ENCODE measurements at regions not wholly inside any gene's neighbourhood (a gene's known extent, or its start where the extent isn't known, plus 50 kb on each side); places are given as distances from the start of the nearest gene placed in this dataset.

GRCh38 chr6:84462698-84463097 is 235.3 kb upstream of the CEP162 start:
- Histone ChIP-seq H3K9me3 (no peaks in the 10 kb centered on the region), H3K4me1 (peaks cover 12% of the 10 kb centered on the region), H3K27me3 (replicated peaks; ENCODE audit: control insufficient read depth, insufficient read depth, low read length) (no peaks in the 10 kb centered on the region), H3K36me3 (ENCODE audit: control insufficient read depth, insufficient read depth, low read length) (no peaks in the 10 kb centered on the region), H3K4me3 (ENCODE audit: low read depth, low read length) (no peak overlapping the region)
- BruUV-seq (replicated peaks): no TSS peak
- Mint-ChIP-seq H3K9me3 (ENCODE audit: unreplicated experiment) (peaks cover 28% of the 10 kb centered on the region), H3K4me3 (ENCODE audit: unreplicated experiment) (no peak overlapping the region), H3K4me1 (ENCODE audit: low read depth, unreplicated experiment) (no peaks in the 10 kb centered on the region), H3K27ac (ENCODE audit: unreplicated experiment) (no peak overlapping the region), H3K27me3 (ENCODE audit: insufficient read depth, unreplicated experiment) (no peaks in the 10 kb centered on the region), H3K36me3 (ENCODE audit: insufficient read depth, unreplicated experiment) (no peaks in the 10 kb centered on the region)
- intact Hi-C loops (cut with micrococcal nuclease; ENCODE audit: unreplicated experiment): no loop called here
- TF ChIP-seq CTCF (IDR thresholded peaks at IDR 0.05; ENCODE audit: insufficient read depth in 1 of 2, low read depth in 1 of 2, low read length in 1 of 2, severe bottlenecking in 1 of 2, unreplicated experiment in 1 of 2): no peak
- POLR2A ChIA-PET: no interaction called here
- CTCF ChIA-PET: no interaction called here
- no peak for DNase-seq

GRCh38 chr6:84461461-84461860 is 234.0 kb upstream of the CEP162 start:
- Histone ChIP-seq H3K4me1 (peaks cover 5% of the 10 kb centered on the region), H3K4me3 (ENCODE audit: low read depth, low read length) (no peak overlapping the region), H3K36me3 (ENCODE audit: control insufficient read depth, insufficient read depth, low read length) (no peaks in the 10 kb centered on the region), H3K27me3 (replicated peaks; ENCODE audit: control insufficient read depth, insufficient read depth, low read length) (no peaks in the 10 kb centered on the region), H3K9me3 (no peaks in the 10 kb centered on the region)
- ChIA-PET CTCF (no interaction called here), POLR2A (no interaction called here)
- no peak overlapping the region for H3K27ac Mint-ChIP-seq (ENCODE audit: unreplicated experiment)
- no TSS peak for BruUV-seq (replicated peaks)
- no peaks in the 10 kb centered on the region for H3K27me3 Mint-ChIP-seq (ENCODE audit: insufficient read depth, unreplicated experiment)
- no peak for DNase-seq
- no peaks in the 10 kb centered on the region for H3K36me3 Mint-ChIP-seq (ENCODE audit: insufficient read depth, unreplicated experiment)
- H3K4me3 Mint-ChIP-seq (ENCODE audit: unreplicated experiment): no peak overlapping the region
- no peak for TF ChIP-seq CTCF (IDR thresholded peaks at IDR 0.05; ENCODE audit: insufficient read depth in 1 of 2, low read depth in 1 of 2, low read length in 1 of 2, severe bottlenecking in 1 of 2, unreplicated experiment in 1 of 2)
- no peaks in the 10 kb centered on the region for H3K4me1 Mint-ChIP-seq (ENCODE audit: low read depth, unreplicated experiment)
- intact Hi-C loops (cut with micrococcal nuclease; ENCODE audit: unreplicated experiment): no loop called here
- peaks cover 28% of the 10 kb centered on the region for H3K9me3 Mint-ChIP-seq (ENCODE audit: unreplicated experiment)

- Histone ChIP-seq H3K9me3 (no peaks in the 10 kb centered on the region), H3K27me3 (replicated peaks; ENCODE audit: control insufficient read depth, insufficient read depth, low read length) (no peaks in the 10 kb centered on the region), H3K36me3 (ENCODE audit: control insufficient read depth, insufficient read depth, low read length) (no peaks in the 10 kb centered on the region), H3K4me1 (peaks cover 5% of the 10 kb centered on the region), H3K4me3 (ENCODE audit: low read depth, low read length) (no peak overlapping the region)
- intact Hi-C loops (cut with micrococcal nuclease; ENCODE audit: unreplicated experiment): loop anchor here (1.0 kb wide), 1 partner anchor 61 kb away; no protein-coding TSS in a partner anchor
- H3K4me3 Mint-ChIP-seq (ENCODE audit: unreplicated experiment): no peak overlapping the region
- peaks cover 28% of the 10 kb centered on the region for H3K9me3 Mint-ChIP-seq (ENCODE audit: unreplicated experiment)
- CTCF ChIA-PET: interaction anchor here (0.5 kb wide), 1 partner anchor 32 kb away, joined by 3 read pairs; no protein-coding TSS in a partner anchor
- POLR2A ChIA-PET: no interaction called here
- no TSS peak for BruUV-seq (replicated peaks)
- no peak for DNase-seq
- H3K27ac Mint-ChIP-seq (ENCODE audit: unreplicated experiment): peak overlapping the region; percentile 53
- TF ChIP-seq CTCF (IDR thresholded peaks at IDR 0.05; ENCODE audit: insufficient read depth in 1 of 2, low read depth in 1 of 2, low read length in 1 of 2, severe bottlenecking in 1 of 2, unreplicated experiment in 1 of 2): no peak
- H3K4me1 Mint-ChIP-seq (ENCODE audit: low read depth, unreplicated experiment): no peaks in the 10 kb centered on the region
- H3K27me3 Mint-ChIP-seq (ENCODE audit: insufficient read depth, unreplicated experiment): no peaks in the 10 kb centered on the region
- no peaks in the 10 kb centered on the region for H3K36me3 Mint-ChIP-seq (ENCODE audit: insufficient read depth, unreplicated experiment)
These were observed 233.0 kb upstream of the CEP162 start for GRCh38 chr6:84460491-84460890.

All from Caco-2 (cell line).